ENCODE measurements at regions not wholly inside any gene's neighbourhood (a gene's known extent, or its start where the extent isn't known, plus 50 kb on each side); places are given as distances from the start of the nearest gene placed in this dataset.
A peak's percentile ranks its signal among the peaks of the same experiment; 100 is the strongest.

- no peak for TF ChIP-seq CEBPB (IDR thresholded peaks at IDR 0.05)
- TF ChIP-seq USF1 (IDR thresholded peaks at IDR 0.05) = no peak
- no peak for TF ChIP-seq TEAD4 (IDR thresholded peaks at IDR 0.05)
- no peak for TF ChIP-seq CREB1 (IDR thresholded peaks at IDR 0.05; ENCODE audit: low read depth)
- no peak for TF ChIP-seq NFIC (IDR thresholded peaks at IDR 0.05)
- TF ChIP-seq TCF12 (IDR thresholded peaks at IDR 0.05; ENCODE audit: low read depth) = no peak
- TF ChIP-seq REST (IDR thresholded peaks at IDR 0.05; ENCODE audit: low read depth) = no peak
- no peak for TF ChIP-seq MAX (IDR thresholded peaks at IDR 0.05)
- TF ChIP-seq RAD21 (IDR thresholded peaks at IDR 0.05; ENCODE audit: low read depth) = no peak
- no peak for TF ChIP-seq ZBTB7A (IDR thresholded peaks at IDR 0.05; ENCODE audit: low read depth)
- TF ChIP-seq YY1 (IDR thresholded peaks at IDR 0.05; ENCODE audit: low read depth) = no peak
- TF ChIP-seq EP300 (IDR thresholded peaks at IDR 0.05; ENCODE audit: borderline replicate concordance) = no peak
- TF ChIP-seq TAF1 (IDR thresholded peaks at IDR 0.05; ENCODE audit: low read depth) = no peak
Observed at GRCh38 chr14:46352844-46353243, 298.7 kb downstream of the RPL10L start.

- TF ChIP-seq RAD21 (IDR thresholded peaks at IDR 0.05; ENCODE audit: low read depth) (peak; percentile 75), MAX (IDR thresholded peaks at IDR 0.05) (no peak), REST (IDR thresholded peaks at IDR 0.05; ENCODE audit: low read depth) (no peak), EGR1 (IDR thresholded peaks at IDR 0.05) (no peak), CEBPB (IDR thresholded peaks at IDR 0.05) (no peak)
Observed at GRCh38 chr14:46344327-46344937, 307.1 kb downstream of the RPL10L start.

GRCh38 chr14:46325777-46326176, 325.8 kb downstream of the RPL10L start:
- TF ChIP-seq TCF12 (IDR thresholded peaks at IDR 0.05; ENCODE audit: low read depth) = no peak
- TF ChIP-seq YY1 (IDR thresholded peaks at IDR 0.05; ENCODE audit: low read depth) = no peak
- no peak for TF ChIP-seq USF1 (IDR thresholded peaks at IDR 0.05)
- no peak for TF ChIP-seq NFIC (IDR thresholded peaks at IDR 0.05)
- no peak for TF ChIP-seq EP300 (IDR thresholded peaks at IDR 0.05; ENCODE audit: borderline replicate concordance)
- no peak for TF ChIP-seq REST (IDR thresholded peaks at IDR 0.05; ENCODE audit: low read depth)
- TF ChIP-seq CEBPB (IDR thresholded peaks at IDR 0.05) = no peak
- no peak for TF ChIP-seq RAD21 (IDR thresholded peaks at IDR 0.05; ENCODE audit: low read depth)
- TF ChIP-seq MAX (IDR thresholded peaks at IDR 0.05) = no peak
- TF ChIP-seq FOXM1 (IDR thresholded peaks at IDR 0.05; ENCODE audit: borderline replicate concordance, low read depth) = no peak
- TF ChIP-seq EGR1 (IDR thresholded peaks at IDR 0.05) = no peak

- TF ChIP-seq CEBPB (IDR thresholded peaks at IDR 0.05) (no peak), TCF12 (IDR thresholded peaks at IDR 0.05; ENCODE audit: low read depth) (no peak), FOXM1 (IDR thresholded peaks at IDR 0.05; ENCODE audit: borderline replicate concordance, low read depth) (no peak), EP300 (IDR thresholded peaks at IDR 0.05; ENCODE audit: borderline replicate concordance) (no peak), CREB1 (IDR thresholded peaks at IDR 0.05; ENCODE audit: low read depth) (no peak), REST (IDR thresholded peaks at IDR 0.05; ENCODE audit: low read depth) (no peak), USF1 (IDR thresholded peaks at IDR 0.05) (no peak), NFIC (IDR thresholded peaks at IDR 0.05) (no peak), YY1 (IDR thresholded peaks at IDR 0.05; ENCODE audit: low read depth) (no peak), TEAD4 (IDR thresholded peaks at IDR 0.05) (no peak), RAD21 (IDR thresholded peaks at IDR 0.05; ENCODE audit: low read depth) (no peak), ZBTB7A (IDR thresholded peaks at IDR 0.05; ENCODE audit: low read depth) (no peak), TAF1 (IDR thresholded peaks at IDR 0.05; ENCODE audit: low read depth) (no peak), MAX (IDR thresholded peaks at IDR 0.05) (no peak)
Observed at GRCh38 chr14:46325157-46325556, 326.4 kb downstream of the RPL10L start.
